ENCODE measurements at regions not wholly inside any gene's neighbourhood (a gene's known extent, or its start where the extent isn't known, plus 50 kb on each side); places are given as distances from the start of the nearest gene placed in this dataset.

- Mint-ChIP-seq H3K9me3 (no peaks in the 10 kb centered on the region), H3K27me3 (ENCODE audit: low read depth) (no peaks in the 10 kb centered on the region), H3K4me3 (no peak overlapping the region), H3K4me1 (peaks cover 38% of the 10 kb centered on the region), H3K36me3 (no peaks in the 10 kb centered on the region), H3K27ac (no peak overlapping the region)
- DNase-seq (ENCODE audit: low spot score) (no peak), ATAC-seq (peak; percentile 66)
- no peak for TF ChIP-seq ARID4B (CRISPR knock-in tag; IDR thresholded peaks at IDR 0.05; ENCODE audit: borderline replicate concordance)
- TF ChIP-seq ZNF512 (CRISPR knock-in tag; IDR thresholded peaks at IDR 0.05; ENCODE audit: borderline replicate concordance), result no peak
- TF ChIP-seq IRF2 (CRISPR knock-in tag; IDR thresholded peaks at IDR 0.05; ENCODE audit: borderline replicate concordance, low read depth), result no peak
- TF ChIP-seq PREB (CRISPR knock-in tag; IDR thresholded peaks at IDR 0.05; ENCODE audit: borderline replicate concordance), result no peak
- no peak for TF ChIP-seq NR1H2 (CRISPR knock-in tag; IDR thresholded peaks at IDR 0.05)
- no peak for TF ChIP-seq ZSCAN18 (CRISPR knock-in tag; IDR thresholded peaks at IDR 0.05)
- TF ChIP-seq ZNF423 (CRISPR knock-in tag; IDR thresholded peaks at IDR 0.05), result no peak
- no peak for TF ChIP-seq ZMAT4 (CRISPR knock-in tag; IDR thresholded peaks at IDR 0.05)
- no peak for TF ChIP-seq FOXP4 (CRISPR knock-in tag; IDR thresholded peaks at IDR 0.05)
- TF ChIP-seq ATF3 (CRISPR knock-in tag; conservative IDR thresholded peaks at IDR 0.05), result no peak
- TF ChIP-seq HMGXB4 (CRISPR knock-in tag; IDR thresholded peaks at IDR 0.05), result no peak
- no peak for TF ChIP-seq CREM (CRISPR knock-in tag; IDR thresholded peaks at IDR 0.05)
- no peak for TF ChIP-seq STAT6 (CRISPR knock-in tag; conservative IDR thresholded peaks at IDR 0.05; ENCODE audit: low read depth)
- no peak for TF ChIP-seq TCF7 (CRISPR knock-in tag; IDR thresholded peaks at IDR 0.05; ENCODE audit: low read depth)
- TF ChIP-seq FOXK1 (CRISPR knock-in tag; IDR thresholded peaks at IDR 0.05), result no peak
- no peak for TF ChIP-seq ZNF416 (CRISPR knock-in tag; IDR thresholded peaks at IDR 0.05)
- TF ChIP-seq PRDM15 (CRISPR knock-in tag; IDR thresholded peaks at IDR 0.05), result no peak
- ChIA-PET POLR2A (no interaction called here), CTCF (no interaction called here)
Observed at GRCh38 chr2:150978053-150978452, 283.6 kb downstream of the RBM43 start.

All from WTC11 (cell line).